ENCODE measurements at regions not wholly inside any gene's neighbourhood (a gene's known extent, or its start where the extent isn't known, plus 50 kb on each side); places are given as distances from the start of the nearest gene placed in this dataset.

GRCh38 chr3:95627697-95628096 lies 1186.7 kb upstream of the EPHA6 start:
- no peaks in the 10 kb centered on the region for H4K20me1 ChIP-seq (ENCODE audit: insufficient read depth, low read length)
- no peaks in the 10 kb centered on the region for H3K79me2 ChIP-seq (ENCODE audit: insufficient read depth, low read length)
- no peak for DNase-seq (ENCODE audit: low read depth)
- H3K4me2 ChIP-seq (ENCODE audit: low read length), result no peak overlapping the region
- H3K27ac ChIP-seq (ENCODE audit: low read depth, low read length), result no peak overlapping the region
- H3K27me3 ChIP-seq (ENCODE audit: insufficient read depth, low read length), result no peaks in the 10 kb centered on the region
- H3K9ac ChIP-seq (ENCODE audit: low read length), result no peak overlapping the region
- Mint-ChIP-seq H3K4me1 (ENCODE audit: low read depth, unreplicated experiment) (no peaks in the 10 kb centered on the region), H3K27ac (ENCODE audit: unreplicated experiment) (no peak overlapping the region), H3K27me3 (ENCODE audit: low read depth, unreplicated experiment) (no peaks in the 10 kb centered on the region), H3K4me3 (ENCODE audit: unreplicated experiment) (no peak overlapping the region), H3K9me3 (ENCODE audit: unreplicated experiment) (no peaks in the 10 kb centered on the region), H3K36me3 (ENCODE audit: low read depth, unreplicated experiment) (no peaks in the 10 kb centered on the region)
- H3K4me1 ChIP-seq (ENCODE audit: insufficient read depth, low read length), result no peaks in the 10 kb centered on the region
- no peak for FAIRE-seq
- H3K36me3 ChIP-seq (ENCODE audit: insufficient read depth, low read length), result no peaks in the 10 kb centered on the region
- no peaks in the 10 kb centered on the region for H3K9me3 ChIP-seq (ENCODE audit: insufficient read depth, low read depth, low read length)
- no peak overlapping the region for H2AFZ ChIP-seq (ENCODE audit: low read depth, low read length)
- no peak overlapping the region for H3K4me3 ChIP-seq (ENCODE audit: insufficient read depth, low read depth, low read length)
- TF ChIP-seq CTCF (IDR thresholded peaks at IDR 0.05; ENCODE audit: insufficient read depth, low read depth, low read length), result no peak
- TF ChIP-seq EZH2 (IDR thresholded peaks at IDR 0.05; ENCODE audit: insufficient read depth, low read length), result no peak

- no peaks in the 10 kb centered on the region for H3K9me3 ChIP-seq (ENCODE audit: insufficient read depth, low read depth, low read length)
- Mint-ChIP-seq H3K27me3 (ENCODE audit: low read depth, unreplicated experiment) (no peaks in the 10 kb centered on the region), H3K9me3 (ENCODE audit: unreplicated experiment) (no peaks in the 10 kb centered on the region), H3K36me3 (ENCODE audit: low read depth, unreplicated experiment) (no peaks in the 10 kb centered on the region), H3K27ac (ENCODE audit: unreplicated experiment) (no peak overlapping the region), H3K4me1 (ENCODE audit: low read depth, unreplicated experiment) (no peaks in the 10 kb centered on the region), H3K4me3 (ENCODE audit: unreplicated experiment) (no peak overlapping the region)
- no peak overlapping the region for H3K4me3 ChIP-seq (ENCODE audit: insufficient read depth, low read depth, low read length)
- no peak overlapping the region for H3K9ac ChIP-seq (ENCODE audit: low read length)
- no peaks in the 10 kb centered on the region for H3K4me1 ChIP-seq (ENCODE audit: insufficient read depth, low read length)
- H4K20me1 ChIP-seq (ENCODE audit: insufficient read depth, low read length), result no peaks in the 10 kb centered on the region
- no peak overlapping the region for H3K4me2 ChIP-seq (ENCODE audit: low read length)
- no peak overlapping the region for H2AFZ ChIP-seq (ENCODE audit: low read depth, low read length)
- no peak for TF ChIP-seq CTCF (IDR thresholded peaks at IDR 0.05; ENCODE audit: insufficient read depth, low read depth, low read length)
- TF ChIP-seq EZH2 (IDR thresholded peaks at IDR 0.05; ENCODE audit: insufficient read depth, low read length), result no peak
- DNase-seq (ENCODE audit: low read depth) (no peak), FAIRE-seq (no peak)
- no peaks in the 10 kb centered on the region for H3K36me3 ChIP-seq (ENCODE audit: insufficient read depth, low read length)
- no peaks in the 10 kb centered on the region for H3K79me2 ChIP-seq (ENCODE audit: insufficient read depth, low read length)
- no peak overlapping the region for H3K27ac ChIP-seq (ENCODE audit: low read depth, low read length)
- no peaks in the 10 kb centered on the region for H3K27me3 ChIP-seq (ENCODE audit: insufficient read depth, low read length)
Measured at GRCh38 chr3:95629802-95630201, 1184.6 kb upstream of the EPHA6 start.

GRCh38 chr3:95645291-95645690 lies 1169.1 kb upstream of the EPHA6 start:
- H3K27me3 Mint-ChIP-seq (ENCODE audit: low read depth, unreplicated experiment), result no peaks in the 10 kb centered on the region
- Histone ChIP-seq H4K20me1 (ENCODE audit: insufficient read depth, low read length) (no peaks in the 10 kb centered on the region), H3K27me3 (ENCODE audit: insufficient read depth, low read length) (no peaks in the 10 kb centered on the region), H3K36me3 (ENCODE audit: insufficient read depth, low read length) (no peaks in the 10 kb centered on the region), H3K4me3 (ENCODE audit: insufficient read depth, low read depth, low read length) (no peak overlapping the region), H3K79me2 (ENCODE audit: insufficient read depth, low read length) (no peaks in the 10 kb centered on the region), H3K27ac (ENCODE audit: low read depth, low read length) (no peak overlapping the region), H3K4me2 (ENCODE audit: low read length) (no peak overlapping the region), H3K9me3 (ENCODE audit: insufficient read depth, low read depth, low read length) (no peaks in the 10 kb centered on the region), H3K9ac (ENCODE audit: low read length) (no peak overlapping the region), H2AFZ (ENCODE audit: low read depth, low read length) (no peak overlapping the region), H3K4me1 (ENCODE audit: insufficient read depth, low read length) (no peaks in the 10 kb centered on the region)
- no peak overlapping the region for H3K4me3 Mint-ChIP-seq (ENCODE audit: unreplicated experiment)
- H3K36me3 Mint-ChIP-seq (ENCODE audit: low read depth, unreplicated experiment), result peaks cover 2% of the 10 kb centered on the region
- H3K27ac Mint-ChIP-seq (ENCODE audit: unreplicated experiment), result no peak overlapping the region
- no peaks in the 10 kb centered on the region for H3K4me1 Mint-ChIP-seq (ENCODE audit: low read depth, unreplicated experiment)
- FAIRE-seq (no peak), DNase-seq (ENCODE audit: low read depth) (no peak)
- peaks cover 13% of the 10 kb centered on the region for H3K9me3 Mint-ChIP-seq (ENCODE audit: unreplicated experiment)
- TF ChIP-seq EZH2 (IDR thresholded peaks at IDR 0.05; ENCODE audit: insufficient read depth, low read length) (no peak), CTCF (IDR thresholded peaks at IDR 0.05; ENCODE audit: insufficient read depth, low read depth, low read length) (no peak)

Measured in astrocyte (in vitro differentiated cells and primary cell).